NCI-H2171 (cell line): ENCODE measurements at regions not wholly inside any gene's neighbourhood (a gene's known extent, or its start where the extent isn't known, plus 50 kb on each side); places are given as distances from the start of the nearest gene placed in this dataset.

ENCODE experiments used
- DNase-seq: peaks from one replicate; lab custom pipeline; 2025; lab: John Stamatoyannopoulos, UW

DNA sequence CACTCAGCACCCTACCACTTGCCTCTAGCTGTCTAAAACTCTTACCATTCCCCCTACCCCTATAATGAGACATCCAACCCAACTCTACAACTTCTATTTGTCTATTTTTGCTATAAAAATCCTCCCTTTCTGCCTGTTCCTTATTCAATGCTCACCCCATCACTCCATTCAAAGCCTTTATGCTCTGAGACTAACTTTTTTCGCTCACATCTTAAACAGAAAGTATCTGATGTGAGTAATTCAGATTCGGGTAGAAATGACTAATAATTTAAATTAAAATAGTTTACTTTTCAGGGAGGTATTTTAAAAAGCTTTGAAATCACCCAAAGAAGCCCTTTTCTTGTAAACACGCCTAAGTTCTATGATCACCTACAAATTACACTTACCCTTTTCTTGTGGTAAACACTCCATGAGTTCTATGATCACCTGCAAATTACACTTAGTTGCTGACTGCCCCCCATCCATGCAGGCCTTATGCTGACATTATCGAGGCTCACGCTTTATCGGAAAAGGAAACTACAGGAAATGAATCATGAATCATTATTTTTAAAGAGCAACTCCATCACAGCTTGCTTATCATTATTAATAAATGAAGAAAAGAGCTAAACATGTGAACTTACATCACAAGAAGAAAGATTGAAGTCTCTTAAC, 168.7 kb upstream of the PPP1R2C start:
- no peak for DNase-seq

DNA sequence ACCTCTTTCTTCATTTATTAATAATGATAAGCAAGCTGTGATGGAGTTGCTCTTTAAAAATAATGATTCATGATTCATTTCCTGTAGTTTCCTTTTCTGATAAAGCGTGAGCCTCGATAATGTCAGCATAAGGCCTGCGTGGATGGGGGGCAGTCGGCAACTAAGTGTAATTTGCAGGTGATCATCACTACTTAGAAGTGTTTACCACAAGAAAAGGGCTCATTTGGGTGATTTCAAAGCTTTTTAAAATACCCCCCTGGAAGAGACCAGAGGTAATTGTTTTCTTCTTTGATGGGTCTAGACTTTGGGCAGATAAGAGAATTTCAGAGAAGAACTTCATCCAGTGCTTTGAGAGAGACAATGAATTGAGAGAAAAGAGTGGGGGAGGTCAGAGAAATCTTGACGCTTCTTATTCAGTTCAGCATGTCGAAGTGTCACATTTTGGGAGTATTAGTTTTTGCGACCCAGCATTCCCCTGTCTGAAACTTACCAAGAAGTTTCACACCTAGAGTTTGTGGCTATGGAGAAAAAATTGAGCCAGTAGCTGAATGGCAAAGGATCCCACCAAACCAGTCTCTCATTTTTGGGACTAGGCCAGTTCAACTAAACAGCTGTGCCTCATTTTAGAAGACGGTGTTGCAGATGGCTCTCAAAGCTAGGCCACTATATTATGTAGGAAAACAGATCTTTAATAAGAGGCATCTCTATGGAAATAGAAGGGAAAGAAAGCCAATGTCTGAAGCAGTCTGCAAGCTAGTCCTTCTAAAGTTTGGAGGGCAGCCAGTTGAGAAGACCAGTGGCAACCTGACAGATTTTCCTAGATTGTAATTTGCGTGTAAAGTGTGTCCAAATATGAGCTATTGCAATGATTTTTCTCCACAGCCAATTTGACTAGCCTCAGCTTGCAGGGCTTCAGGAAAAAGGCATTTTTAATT, 171.0 kb upstream of the PPP1R2C start:
- no peak for DNase-seq

DNA sequence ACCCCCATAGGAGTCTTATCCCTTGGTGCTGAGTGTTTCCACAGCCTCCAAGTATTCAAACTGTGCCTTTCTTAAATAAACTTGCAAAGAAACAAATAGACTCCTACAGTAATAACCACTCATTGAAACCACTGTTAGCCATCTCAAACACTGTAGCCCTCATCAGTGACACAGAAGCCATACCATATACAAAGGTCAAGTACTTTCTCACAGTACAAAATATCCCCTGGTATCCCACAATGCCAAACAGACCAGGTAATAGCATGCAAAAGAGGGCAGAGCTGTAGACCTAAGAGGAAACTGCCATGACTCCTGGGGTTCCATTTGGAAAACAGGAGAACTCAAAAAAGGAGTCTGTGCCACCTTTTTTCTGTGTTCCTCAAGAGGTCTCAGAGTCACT, 173.8 kb upstream of the PPP1R2C start:
- DNase-seq, result no peak

DNA sequence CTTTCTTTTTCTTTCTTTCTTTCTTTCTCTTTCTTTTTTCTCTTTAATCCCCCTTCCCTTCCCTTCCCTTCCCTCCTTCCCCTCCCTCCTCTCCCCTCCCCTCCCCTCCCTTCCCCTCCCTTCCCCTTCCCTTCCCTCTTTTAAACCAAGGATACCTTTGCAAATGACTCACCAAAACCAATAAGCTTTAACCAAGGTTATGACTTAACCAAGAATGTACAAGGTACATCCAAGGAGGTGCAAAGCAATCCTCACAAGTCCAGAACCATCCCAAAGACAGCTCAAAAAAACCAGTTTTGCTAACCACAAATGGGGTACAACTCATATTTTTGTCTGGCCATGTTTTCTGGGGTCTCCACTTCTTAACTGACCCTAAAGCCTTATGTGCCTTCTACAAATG, 174.7 kb upstream of the PPP1R2C start:
- no peak for DNase-seq

DNA sequence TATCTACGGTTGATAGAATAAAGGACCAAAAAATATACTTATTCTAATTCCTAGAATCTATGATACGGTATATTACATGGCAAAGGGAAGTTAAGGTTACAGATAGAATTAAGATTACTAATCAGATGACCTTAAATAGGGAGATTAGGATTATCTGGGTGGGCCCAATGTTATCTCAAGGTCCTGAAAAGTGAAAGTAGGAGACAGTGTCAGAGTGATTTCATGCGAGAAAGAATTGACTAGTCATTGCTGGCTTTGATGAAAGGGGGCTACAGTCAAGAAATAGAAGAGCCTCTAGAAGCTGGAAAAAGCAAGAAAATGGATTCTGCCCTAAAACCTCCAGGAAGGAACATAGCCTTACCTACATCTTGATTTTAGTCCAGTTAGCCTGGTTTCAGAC, 176.9 kb upstream of the PPP1R2C start:
- no peak for DNase-seq

DNA sequence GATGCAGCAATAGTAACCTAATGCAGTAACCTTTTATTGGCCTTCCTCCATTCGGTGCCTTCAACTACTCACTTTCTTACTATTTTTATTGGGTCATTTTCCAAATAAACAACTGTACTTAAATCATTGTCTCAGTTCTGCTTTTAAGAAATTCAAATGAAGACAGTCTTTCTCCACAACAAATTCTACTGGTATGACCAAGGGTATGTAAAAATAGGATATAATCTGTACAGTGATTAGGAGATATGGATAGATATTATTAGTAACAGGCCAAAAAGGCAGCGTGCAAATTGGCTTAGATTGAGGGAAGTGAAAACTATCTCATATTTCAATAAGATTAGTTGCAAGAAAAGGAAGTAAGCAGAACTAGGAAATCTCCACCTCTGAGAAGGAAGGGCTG, 177.4 kb upstream of the PPP1R2C start:
- no peak for DNase-seq

DNA sequence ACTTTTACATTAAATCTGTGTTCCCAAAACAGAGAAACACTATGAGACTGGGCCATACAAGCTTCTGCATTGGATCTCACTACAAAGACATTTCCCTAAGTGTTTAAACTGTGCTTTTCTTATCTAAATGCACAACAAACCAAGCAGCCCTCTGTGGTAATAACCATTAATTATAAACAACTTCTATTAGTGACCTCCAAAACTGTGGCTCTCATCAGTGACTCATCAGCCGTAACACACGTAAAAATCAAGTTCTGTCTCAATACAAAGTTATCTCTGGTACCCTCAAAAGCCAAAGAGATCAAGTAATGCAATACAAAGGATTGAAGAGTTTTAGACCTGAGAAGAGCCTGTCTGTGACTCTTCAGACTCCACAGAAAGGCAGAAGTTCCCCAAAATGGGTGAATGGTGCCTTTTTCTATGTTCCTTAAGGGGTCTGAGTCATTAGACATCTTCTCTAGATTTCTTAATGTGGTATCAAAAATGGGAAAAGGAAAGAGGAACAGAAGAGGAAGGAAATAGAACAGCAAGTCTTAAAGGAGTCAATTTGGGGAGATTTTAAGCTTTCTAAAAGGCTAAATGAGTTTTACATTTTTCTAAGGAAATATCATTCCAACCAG, 189.8 kb upstream of the PPP1R2C start:
- DNase-seq, result no peak

DNA sequence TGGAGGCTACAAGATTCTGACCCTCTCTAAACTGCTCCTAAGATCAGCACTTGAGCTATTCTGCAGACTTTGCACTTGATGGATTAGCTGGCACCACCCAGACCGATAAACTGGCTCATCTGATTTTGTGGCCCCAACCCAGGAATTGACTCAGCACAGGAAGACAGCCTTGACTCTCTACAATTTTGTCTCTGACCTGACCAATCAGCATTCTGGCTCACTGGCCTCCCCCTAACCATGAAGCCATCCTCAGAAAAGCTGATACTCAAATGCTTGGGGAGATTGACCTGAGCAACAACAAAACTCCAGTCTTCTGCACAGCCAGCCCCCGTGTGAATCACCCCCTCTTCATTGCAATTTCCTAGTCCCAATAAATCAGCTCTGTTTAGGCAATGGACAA, 195.4 kb upstream of the PPP1R2C start:
- no peak for DNase-seq

DNA sequence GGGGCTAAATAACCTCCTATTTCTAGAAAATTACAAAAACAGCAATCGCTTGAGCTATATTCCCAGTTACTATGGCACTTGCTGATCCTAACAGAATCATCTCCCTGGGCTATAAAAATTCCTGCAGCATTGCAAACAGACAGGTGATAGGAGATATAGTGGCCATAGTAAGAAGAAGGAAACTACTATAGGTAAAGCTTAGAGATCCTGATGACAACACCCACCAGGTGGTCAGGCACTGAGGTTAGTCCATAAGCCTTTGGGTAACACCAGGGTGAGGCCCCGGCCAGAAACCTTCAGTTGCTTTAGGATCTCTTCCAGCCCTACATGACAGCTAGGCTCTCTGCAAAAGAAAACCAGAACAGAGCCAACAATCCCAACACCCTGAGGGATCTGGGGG, 197.9 kb upstream of the PPP1R2C start:
- no peak for DNase-seq

DNA sequence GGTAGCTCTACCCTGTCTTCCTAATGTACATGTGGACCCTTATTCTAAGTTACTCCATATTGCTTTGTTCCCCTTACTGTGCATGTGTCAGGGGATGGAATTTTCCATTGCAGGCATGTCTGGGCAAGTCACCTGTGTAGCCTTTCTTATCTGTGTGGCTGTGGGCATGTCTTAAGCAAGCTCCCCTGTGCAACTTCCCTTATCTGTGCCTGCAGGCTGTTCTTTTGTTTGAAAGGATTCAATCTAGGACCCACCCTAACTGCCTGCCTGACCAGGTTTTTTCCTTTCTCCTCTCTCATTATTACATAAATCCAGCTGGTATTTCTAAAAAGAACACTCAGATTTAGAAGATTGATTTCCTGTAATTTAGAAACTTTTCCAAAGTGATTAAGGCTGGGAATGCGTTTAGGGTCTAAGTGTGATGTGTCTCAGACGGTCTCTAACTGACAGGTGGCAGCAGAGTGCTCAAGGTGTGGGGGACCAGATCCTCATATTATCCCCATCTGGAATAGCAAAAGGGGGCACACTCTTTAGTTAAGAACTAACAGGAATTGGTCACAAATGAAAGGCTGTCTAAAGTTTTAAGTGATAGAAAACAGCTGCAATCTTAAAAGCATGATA, 198.9 kb upstream of the PPP1R2C start:
- no peak for DNase-seq

DNA sequence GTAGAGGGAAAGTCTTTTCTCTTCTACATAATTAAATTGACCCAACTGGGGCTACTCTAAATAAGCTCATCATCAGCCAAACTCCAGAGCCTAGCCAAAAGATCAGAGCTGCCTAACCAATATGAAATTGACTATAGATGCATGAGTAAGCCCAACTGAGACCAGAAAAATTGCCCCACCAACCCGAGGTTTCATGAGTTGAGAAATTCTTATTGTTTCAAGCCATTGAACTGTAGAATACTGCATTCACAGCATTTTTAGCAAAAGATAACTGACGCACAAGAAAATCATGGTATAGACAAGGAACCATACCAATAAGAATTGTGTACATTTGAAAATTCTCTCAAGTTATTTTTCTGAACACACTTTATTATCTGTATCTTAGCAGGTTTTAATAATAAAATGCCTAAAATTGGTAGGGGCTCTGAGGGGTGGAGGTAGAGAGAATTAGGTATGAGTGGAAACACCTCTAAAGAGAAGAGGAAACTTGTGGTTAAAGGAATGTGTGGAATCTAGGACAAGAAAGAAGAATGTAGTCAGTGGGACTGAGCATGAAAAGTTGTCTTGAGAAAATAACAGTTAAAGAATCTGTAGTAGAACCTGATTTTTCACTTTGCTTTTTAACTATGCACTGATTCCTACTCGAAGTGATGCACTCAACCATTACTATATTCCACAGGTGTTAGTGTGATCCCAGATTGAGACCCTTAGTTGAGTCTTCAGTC, 200.9 kb upstream of the PPP1R2C start:
- no peak for DNase-seq

DNA sequence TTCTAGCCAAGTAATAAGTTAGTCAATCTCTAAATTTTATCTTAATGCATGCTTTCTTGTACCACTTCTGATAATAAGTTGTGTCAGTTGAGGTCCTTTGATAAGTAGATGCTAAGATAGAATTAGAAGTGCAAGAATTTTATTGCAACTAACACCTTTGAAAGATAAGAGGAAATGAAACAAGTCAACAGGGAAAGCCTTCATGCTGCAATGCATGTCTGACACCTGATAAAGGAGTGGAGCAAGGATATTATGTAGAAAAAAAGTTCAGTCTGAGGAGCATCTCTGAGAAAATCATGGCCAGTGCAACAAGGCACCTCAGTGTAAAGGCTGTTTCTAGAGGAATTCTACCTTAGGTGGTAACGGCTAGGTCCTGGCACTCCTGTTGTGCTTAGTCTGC, 210.7 kb upstream of the PPP1R2C start:
- no peak for DNase-seq

DNA sequence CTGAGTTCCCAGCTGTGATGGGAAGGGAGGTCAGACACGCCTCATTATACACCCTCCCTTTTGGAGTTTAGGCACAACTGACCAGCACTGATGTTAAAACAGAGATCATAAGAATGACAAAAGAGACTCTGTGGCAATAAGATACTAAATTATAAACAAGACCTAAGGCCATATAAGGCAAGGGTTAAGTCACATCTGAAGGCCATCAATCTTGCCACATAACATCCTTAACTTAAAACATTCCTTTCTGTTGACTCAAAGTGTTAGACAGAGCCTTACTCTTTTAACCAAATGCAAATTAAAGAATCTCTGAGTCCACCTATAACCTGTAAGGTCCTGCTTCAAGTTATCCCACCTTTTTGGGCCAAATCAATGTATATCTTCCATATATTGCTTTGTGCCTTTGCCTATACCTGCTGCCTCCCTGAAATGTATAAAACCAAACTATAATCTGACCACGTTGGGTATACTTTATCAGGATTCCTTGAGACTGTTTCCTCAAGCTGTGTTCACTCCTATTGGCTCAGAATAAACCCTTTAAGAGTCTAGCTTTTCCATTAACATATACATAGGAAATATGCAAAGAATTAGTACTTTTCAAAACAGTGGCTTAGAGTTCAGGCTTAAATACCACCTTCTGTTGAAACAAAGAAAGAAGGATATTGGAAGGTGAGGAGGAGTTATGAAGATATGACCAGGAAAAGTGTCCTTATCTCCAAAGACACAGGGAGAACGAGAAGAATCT, 214.4 kb upstream of the PPP1R2C start:
- no peak for DNase-seq

DNA sequence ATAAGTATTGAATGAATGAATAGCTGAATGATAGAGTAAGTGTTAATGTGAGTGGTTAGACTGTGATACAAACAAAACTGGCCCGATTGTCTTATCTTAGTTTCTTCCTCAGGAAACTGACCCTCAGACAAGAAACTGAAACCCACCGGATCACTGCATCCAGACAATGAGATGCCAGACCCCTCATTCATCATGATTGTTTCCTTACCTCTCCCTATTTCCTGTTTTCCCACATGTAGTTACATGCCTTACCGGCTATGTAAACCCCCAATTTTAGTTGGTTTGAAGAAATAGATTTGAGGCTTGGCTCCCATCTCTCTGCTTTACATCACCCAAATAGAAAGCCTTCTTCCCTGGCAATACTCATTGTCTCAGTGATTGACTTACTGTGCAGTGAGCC, 218.9 kb upstream of the PPP1R2C start:
- DNase-seq, result no peak

DNA sequence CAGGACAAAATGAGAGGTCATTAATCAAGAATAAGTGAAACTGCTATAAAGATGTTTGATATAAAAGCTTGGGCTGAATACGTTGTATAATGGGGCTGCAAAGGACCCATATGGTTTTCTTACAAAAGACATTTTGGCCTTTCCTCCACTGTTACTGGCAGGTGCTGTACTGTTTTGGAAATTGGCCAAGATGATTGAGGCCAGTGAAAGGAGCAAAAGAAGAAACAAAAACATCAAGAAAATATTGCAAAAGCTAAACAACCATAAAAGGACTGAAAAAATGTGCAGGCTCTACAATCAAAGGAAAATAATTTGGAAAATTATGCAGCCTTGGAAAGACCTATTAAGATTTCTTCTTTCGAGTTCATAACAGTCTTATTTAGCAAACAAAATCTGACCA, 222.2 kb upstream of the PPP1R2C start:
- no peak for DNase-seq

DNA sequence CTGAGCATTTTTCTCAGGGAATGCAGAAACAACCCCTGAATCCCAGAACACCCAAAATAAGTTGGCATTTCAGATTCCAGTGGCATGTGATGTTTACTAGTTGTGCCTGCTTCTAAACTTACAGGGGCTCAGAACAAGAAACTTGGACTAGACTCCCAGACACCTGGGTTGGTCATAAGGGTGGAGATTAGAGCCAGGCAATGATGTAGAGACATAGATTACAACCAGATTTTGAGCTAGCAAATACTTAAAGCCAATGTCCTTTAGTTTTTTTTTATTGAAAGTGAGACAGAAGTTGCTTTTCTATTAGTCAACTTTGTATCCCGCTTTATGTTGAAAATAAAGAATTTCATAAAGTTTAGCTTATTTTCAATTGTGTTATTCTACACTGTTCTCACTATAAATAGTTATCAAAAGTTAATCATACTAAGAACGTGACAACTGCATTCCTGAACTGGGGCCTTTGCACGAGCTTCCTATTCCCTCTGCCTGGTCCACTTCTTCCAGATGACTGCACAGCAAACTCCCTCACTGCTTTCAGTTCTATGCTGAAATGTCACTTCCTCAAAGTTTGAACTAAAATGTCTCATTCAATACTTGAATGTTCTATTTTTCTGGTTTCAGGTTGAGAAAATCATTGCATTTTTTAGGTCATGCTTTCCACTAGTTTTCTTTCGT, 224.7 kb upstream of the PPP1R2C start:
- no peak for DNase-seq

DNA sequence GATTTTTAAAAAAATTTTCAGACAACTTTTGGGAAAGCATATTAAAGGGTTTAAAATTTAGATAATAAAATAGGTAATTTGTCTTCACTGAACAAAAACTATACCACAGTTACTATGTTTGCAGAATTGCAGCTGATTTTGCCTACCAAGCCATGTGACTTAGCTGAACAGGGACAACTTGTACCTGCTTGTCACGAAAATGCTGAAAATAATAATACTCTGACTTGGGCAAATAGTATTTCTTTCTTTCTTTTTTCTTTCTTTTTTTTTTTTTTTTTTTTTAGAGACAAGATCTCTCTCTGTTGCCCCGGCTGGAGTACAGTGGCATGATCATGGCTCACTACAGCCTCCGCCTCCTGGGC, 225.2 kb upstream of the PPP1R2C start:
- no peak for DNase-seq

DNA sequence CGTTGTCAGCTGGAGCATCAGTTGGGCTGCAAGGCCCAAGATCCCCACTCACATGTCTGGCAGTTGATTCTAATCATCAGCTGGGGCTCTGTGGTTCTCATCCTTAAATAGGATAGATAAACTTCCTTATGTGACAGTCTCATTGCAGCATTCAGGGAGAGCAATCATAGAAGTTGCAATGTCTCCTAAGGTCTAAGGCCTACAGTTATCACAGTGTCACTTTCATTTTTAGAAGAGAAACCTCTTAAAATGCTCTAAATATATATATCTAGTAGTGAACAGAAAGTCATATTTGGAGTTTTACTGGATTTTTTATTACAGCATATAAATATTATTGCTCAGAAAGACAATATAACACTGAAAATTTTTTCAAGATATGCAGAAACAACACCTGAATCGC, 226.0 kb upstream of the PPP1R2C start:
- no peak for DNase-seq

DNA sequence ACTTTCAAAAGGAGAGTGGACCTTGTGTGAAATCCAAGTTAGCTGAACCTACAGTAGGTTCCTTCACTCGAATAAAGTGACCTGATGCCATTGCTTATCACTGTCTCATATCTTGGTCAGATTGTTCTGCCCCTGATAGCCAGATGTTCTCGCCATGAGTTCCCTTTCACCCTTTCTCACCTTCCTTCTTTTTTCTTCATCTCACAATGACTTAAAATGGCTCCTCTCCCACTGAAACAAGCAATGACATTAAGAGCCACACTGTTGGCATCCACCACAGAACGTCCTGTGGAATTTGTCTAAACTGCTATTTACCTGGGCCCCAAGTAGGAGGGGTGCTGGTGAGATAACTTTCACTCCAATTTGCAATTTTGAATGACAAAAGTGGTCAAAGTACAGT, 227.6 kb upstream of the PPP1R2C start:
- DNase-seq, result no peak

DNA sequence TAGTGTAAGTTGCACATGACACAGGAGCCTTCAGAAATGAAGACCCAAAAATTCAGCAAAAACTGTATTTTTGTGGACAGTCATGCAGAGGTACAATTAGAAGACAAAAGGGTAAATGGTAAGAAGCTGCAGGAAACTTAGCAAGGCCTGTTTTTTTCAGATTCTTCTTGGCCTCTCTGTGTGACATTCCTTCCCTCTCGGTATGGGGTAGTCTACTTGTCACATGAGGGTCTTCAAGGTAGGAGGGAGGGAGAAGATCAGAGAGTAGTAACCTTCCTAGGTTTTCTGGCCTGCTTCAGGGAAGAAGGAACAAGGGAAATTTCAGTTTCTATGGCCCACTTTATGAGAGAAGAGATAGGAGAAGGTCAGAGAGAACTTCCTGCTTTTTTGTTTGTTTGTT, 230.4 kb upstream of the PPP1R2C start:
- no peak for DNase-seq

DNA sequence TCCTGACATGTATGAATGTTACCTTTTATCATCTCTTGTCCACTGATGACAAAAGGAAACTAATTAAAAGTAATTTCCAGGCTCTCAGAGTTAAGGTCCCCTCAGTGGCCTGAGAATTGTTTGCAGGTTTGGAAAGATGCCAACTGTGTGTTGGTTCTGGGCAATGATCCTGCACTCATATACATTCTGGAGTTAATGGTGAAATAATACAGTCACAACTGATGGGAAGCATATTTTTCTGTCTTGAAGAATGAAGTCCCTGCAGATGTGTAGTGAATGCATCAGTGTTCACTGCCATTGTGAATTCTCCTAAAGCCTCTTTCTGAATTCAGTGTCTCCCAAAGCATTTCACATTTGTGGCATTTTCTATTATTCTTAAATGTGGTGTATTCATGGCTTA, 238.1 kb upstream of the PPP1R2C start:
- DNase-seq, result no peak
